NCI-H1694 (cell line): ENCODE measurements at regions not wholly inside any gene's neighbourhood (a gene's known extent, or its start where the extent isn't known, plus 50 kb on each side); places are given as distances from the start of the nearest gene placed in this dataset.

Experiments used
- DNase-seq: peaks from one replicate; lab custom pipeline; 2025; lab: John Stamatoyannopoulos, UW

DNA sequence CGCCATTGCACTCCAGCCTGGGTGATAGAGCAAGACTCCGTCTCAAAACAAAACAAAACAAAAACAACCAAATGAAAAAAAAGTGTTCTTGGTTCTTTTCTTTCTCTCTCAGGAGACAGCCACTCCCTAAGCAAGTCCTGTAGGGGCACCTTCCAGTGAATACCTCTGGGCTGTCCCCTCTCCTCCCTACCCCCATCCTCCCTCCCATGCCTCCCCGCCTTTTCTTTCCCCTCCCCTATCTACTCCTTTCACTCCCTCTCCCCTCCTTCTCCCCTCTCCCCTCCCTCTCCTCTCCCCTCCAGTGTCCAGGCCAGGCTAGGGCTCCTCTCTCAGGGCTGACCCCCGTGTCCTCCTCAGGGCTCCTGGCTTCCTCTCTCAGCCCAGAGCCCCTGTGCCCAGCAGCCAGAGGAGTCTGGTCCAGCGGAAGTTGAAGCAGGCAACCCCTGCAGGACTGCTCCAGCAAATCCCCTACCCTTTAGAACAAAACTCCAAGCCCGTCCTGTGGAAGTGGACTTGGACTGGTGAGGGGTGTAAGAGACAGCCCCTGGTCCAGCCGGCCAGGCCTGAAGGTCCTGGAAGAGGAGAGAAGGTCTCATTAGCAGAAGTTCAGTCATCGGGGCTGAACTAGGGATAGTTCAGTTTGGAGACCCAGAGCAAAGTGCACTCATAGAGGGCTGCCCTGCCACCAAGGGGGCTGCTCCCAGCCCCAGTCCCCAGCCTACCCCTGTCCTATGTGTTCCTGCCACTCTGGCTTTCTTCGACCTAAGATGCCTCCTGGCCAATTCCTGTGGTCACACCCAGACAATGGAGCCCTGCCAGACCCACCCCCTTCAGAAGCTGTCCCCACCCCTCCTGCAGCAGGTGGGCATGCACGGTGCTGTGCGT is 79.8 kb upstream of the IQSEC1 start:
- DNase-seq: no peak

GRCh38 chr3:13150624-13151023 is 77.4 kb upstream of the IQSEC1 start:
- DNase-seq: no peak

GRCh38 chr3:13149330-13150108 is 76.3 kb upstream of the IQSEC1 start:
- no peak for DNase-seq

DNA sequence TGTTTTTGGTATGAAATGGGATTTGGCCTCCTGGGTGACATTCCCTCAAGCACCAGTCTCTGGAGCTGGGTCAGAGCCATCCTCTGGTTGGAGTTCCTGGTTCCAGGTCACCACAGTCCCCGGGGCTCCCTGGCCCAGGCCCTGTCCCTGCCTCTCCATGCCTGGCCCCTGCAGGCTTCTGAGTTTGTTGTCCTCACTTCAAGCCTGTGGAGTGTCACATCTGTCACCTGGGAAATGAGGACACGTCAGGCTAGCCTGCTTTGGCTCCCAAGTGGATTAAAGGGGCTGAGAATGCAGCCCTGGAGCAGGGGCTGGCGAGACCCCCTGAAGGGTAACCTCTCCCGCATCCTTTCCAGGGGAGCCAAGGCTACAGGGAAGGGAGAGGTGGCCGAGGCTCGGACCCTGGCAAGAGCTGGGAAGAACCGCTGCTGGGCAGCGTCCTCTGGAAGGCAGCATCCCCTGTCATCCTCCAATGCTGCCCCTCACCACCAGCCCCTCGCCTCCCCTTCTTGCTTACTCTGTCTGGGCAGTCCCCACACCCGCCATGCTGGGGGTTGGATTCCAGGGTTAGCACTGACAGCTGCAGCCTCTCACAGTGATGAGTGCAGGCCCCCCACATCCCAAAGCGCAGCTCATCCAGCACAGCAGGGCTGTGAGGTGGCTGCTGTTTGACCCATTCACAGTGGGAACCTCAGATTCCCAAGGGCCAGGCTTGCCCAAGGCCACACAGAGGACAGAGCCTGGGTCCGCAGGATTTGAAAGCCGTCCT is 75.5 kb upstream of the IQSEC1 start:
- DNase-seq: no peak

GRCh38 chr3:13148126-13148525 is 74.9 kb upstream of the IQSEC1 start:
- no peak for DNase-seq

- no peak for DNase-seq
These were observed 74.1 kb upstream of the IQSEC1 start for GRCh38 chr3:13147344-13147743.

GRCh38 chr3:13146643-13147143 is 73.5 kb upstream of the IQSEC1 start:
- DNase-seq: no peak

DNA sequence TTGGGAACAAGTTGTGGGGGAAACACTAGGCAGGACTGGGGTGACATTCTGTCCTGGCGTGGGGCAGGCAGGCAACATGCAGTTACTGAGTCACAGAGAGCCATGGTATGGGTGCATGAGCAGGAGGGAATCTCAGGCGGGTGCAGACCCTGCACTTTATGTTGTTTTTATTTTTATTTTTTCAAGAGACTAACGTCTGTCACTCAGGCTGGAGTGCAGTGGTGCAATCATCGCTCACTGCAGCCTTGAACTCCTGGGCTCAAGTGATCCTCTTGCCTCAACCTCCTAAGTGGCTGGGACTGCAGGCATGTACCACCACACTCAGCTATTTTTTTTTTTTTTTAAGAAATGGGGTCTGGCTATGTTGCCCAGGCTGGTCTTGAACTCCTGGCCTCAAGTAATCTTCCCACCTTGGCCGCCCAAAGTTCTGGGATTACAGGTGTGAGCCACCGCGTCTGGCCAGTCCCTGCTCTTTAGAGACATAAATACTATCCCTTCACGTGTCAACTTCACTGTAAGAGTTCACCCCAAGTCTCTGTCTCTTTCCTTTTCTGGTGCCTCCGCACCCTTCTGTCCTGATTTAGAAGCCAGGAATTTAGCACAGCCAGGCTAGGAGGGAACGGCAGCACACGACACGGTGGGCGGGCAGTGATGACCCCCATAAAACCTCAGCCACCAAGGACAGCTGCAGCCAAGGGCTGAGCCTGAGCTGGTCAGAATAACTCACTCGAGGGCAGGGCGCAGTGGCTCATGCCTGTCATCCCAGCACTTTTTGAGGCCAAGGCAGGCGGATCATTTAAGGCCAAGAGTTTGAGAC is 72.8 kb upstream of the IQSEC1 start:
- DNase-seq: no peak

DNA sequence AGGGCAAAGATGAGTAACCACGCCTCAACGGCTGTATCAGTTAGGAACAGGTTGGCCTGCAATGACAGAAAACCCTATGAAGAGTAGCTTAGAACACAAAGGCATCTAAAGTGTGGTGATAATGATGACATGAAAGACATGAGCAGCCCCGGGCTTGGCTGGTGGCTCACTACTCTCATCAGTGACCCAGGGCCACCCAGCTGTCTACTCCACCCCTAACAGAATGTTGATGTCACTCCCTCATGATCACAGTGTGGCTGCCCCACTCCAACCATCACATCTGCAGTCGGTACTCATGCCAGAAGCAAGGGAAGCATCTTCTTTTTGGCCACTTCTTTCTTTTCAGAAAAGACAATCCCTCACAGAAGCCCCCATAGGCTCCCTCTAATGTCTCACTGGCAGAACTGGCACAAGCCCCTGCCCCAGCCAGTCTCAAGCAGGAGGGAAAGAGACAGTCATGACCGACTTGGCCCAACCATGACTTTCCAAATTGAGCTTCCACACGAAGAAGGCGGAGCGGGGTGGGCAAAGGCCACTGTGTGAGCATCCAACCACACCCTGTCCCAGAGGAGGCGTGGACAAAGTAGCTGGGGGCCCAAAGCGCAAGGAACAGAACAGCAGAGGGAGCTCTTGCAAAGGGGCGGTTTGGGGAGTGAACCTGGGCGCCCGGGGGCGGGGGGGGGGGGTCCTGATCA is 72.0 kb upstream of the IQSEC1 start:
- DNase-seq: no peak

DNA sequence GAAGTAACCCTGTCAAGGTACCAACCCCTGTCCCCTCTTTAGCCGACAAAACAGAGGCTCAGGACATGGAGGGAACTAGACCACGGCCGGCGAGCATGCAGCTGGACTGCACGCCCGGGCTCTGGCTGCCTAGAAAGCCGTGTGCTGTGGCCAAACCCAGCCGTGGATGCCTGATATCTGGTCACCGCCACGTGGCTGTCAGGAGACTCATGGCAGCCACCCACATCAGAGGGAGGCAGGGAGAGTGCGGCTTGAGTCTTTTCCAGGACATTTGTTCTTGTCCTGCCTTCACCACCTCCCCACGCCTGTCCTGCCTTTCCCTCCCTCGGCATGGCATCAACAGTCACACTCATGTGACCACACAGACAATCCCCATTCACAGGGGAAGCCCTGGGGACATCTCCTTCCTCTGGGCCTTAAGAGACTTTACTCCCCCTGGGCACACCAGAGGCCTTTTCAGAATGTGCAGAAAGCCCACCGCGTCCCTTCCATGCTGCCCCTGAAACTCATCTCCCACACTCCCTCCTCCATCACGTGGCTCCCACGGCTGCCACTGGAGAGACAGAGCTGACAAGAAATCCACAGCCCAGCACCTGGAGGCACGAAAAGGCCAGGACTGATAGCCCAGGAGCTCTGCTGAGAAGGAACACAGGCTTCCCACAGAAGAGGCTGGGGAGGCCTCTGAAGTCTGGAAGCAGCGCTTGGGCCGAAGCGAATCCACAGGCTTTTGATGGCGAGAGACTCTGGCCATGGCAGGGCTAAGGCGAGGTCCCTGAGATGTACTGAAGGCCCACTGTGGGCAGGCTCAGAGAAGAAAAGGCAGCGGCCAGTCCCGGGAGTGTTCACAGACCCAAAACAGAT is 71.2 kb upstream of the IQSEC1 start:
- DNase-seq: no peak

DNA sequence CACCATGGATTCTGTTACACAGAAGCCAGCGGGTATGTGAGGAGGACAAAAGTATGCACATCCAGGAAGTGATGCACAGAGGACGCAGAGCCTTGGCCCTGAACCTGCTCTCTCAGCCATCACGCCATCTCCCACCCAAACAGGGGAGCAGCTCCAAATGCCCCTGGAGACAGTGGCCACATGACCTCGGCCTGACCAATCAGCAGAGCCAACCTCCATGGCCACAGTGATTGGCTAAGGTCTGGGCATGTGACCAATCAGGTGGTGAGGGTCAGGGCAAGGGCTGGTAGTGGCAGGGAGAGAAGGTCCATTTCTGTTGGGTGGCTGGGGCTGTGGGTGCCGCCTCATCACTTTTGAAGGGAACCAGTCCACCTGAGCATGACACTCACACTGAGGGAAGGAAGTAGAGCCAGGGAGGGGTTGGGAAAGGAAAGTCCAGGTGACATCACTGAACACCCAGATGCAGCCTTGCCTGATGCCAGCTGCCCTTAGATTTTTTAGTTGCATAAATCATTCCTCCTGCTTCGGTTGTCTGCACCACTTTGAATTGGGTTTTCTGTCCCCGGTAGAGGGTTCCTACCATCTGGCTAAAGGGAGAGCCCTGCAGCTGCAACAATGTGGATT is 70.3 kb upstream of the IQSEC1 start:
- no peak for DNase-seq

- DNase-seq: no peak
These were observed 69.5 kb upstream of the IQSEC1 start for GRCh38 chr3:13142552-13143380.

- no peak for DNase-seq
These were observed 68.8 kb upstream of the IQSEC1 start for GRCh38 chr3:13141991-13142412.

GRCh38 chr3:13141183-13141582 is 68.0 kb upstream of the IQSEC1 start:
- no peak for DNase-seq

DNA sequence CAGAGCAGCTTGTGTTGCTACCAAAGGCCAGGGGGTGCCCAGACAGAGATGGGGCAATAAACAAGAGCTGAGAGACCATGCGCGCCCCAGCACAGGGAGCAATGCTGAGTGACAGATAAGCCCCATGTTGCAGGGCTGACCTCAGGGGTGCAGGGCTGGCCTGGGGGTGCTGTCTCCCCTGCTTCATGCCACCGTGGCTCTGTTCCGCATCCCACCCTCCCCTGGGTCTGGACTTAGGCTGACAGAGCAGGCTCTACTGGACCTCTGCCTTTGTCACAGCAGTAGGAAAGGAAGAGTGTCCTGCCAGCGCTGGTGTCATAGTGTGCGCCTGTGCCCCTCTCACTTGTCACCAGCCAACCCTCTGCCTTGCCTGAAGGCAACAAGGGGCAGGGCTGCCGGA is 67.4 kb upstream of the IQSEC1 start:
- DNase-seq: no peak

DNA sequence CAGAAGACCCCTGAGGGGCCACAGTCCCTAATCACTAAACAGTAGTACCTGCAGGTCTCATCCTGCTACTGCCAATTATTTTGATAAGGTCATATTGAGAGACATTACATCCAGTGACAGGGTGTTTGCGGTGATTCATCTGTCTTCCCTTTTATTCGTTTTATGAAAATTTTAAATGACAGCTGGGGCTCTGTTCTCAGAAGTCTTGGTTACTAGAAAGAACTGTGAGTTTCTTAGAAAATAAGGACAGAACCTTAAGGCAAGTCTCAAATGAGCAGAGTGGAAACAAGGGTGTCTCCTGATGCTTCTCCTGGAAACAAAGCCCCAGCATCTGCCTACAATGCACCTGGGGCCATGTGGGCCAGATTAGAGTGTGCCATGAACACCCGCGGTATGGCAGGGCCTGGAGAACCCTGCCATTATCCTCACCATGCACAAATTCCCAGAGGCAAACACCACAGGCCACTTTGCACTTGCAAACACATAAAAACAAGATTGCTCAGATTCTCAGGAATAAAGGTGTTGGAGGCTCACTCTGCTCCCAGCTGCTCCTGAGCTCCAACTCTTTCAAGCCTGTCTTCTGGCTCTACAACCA is 66.3 kb upstream of the IQSEC1 start:
- no peak for DNase-seq

GRCh38 chr3:13138833-13139145 is 65.6 kb upstream of the IQSEC1 start:
- no peak for DNase-seq
